Bronchial epithelial cell (primary cell): ENCODE measurements at regions not wholly inside any gene's neighbourhood (a gene's known extent, or its start where the extent isn't known, plus 50 kb on each side); places are given as distances from the start of the nearest gene placed in this dataset.
A peak's percentile ranks its signal among the peaks of the same experiment; 100 is the strongest.

ENCODE experiments used
- DNase-seq: peaks from one replicate; pipeline ENCODE4 v3.0.0-alpha.2; 2010; ENCODE audit warnings: low read depth
- FAIRE-seq: peaks from 2 replicates; lab custom pipeline; 2011; peaks lifted over from hg19 to GRCh38; lab: Jason Lieb, UNC
- H3K27me3 ChIP-seq: 2 replicates; pipeline ENCODE4 v1.5.1; 2011; ENCODE audit warnings: low read length; ENCODE audit not compliant: control insufficient read depth, insufficient read depth
- H3K36me3 ChIP-seq: 2 replicates; pipeline ENCODE4 v1.5.1; 2011; ENCODE audit warnings: low read length; ENCODE audit not compliant: control insufficient read depth, insufficient read depth
- H3K4me3 ChIP-seq: 2 replicates; pipeline ENCODE4 v1.5.1; 2011; ENCODE audit warnings: mild to moderate bottlenecking, low read depth, low read length, control low read depth
- TF ChIP-seq, protein P1 (sequence below): IDR thresholded peaks from 2 replicates; pipeline ENCODE4 v1.5.1; 2011; ENCODE audit warnings: mild to moderate bottlenecking, moderate library complexity, low read length, control low read depth, inconsistent platforms; ENCODE audit not compliant: insufficient read depth, severe bottlenecking

- H3K4me3 ChIP-seq, result no peak overlapping the region
- FAIRE-seq (no peak), DNase-seq (no peak)
- H3K36me3 ChIP-seq, result no peaks in the 10 kb centered on the region
- TF ChIP-seq, protein P1, sequence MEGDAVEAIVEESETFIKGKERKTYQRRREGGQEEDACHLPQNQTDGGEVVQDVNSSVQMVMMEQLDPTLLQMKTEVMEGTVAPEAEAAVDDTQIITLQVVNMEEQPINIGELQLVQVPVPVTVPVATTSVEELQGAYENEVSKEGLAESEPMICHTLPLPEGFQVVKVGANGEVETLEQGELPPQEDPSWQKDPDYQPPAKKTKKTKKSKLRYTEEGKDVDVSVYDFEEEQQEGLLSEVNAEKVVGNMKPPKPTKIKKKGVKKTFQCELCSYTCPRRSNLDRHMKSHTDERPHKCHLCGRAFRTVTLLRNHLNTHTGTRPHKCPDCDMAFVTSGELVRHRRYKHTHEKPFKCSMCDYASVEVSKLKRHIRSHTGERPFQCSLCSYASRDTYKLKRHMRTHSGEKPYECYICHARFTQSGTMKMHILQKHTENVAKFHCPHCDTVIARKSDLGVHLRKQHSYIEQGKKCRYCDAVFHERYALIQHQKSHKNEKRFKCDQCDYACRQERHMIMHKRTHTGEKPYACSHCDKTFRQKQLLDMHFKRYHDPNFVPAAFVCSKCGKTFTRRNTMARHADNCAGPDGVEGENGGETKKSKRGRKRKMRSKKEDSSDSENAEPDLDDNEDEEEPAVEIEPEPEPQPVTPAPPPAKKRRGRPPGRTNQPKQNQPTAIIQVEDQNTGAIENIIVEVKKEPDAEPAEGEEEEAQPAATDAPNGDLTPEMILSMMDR, result no peak
- no peaks in the 10 kb centered on the region for H3K27me3 ChIP-seq
These were observed 99.0 kb upstream of the ALX4 start for GRCh38 chr11:44408711-44409470.

DNA sequence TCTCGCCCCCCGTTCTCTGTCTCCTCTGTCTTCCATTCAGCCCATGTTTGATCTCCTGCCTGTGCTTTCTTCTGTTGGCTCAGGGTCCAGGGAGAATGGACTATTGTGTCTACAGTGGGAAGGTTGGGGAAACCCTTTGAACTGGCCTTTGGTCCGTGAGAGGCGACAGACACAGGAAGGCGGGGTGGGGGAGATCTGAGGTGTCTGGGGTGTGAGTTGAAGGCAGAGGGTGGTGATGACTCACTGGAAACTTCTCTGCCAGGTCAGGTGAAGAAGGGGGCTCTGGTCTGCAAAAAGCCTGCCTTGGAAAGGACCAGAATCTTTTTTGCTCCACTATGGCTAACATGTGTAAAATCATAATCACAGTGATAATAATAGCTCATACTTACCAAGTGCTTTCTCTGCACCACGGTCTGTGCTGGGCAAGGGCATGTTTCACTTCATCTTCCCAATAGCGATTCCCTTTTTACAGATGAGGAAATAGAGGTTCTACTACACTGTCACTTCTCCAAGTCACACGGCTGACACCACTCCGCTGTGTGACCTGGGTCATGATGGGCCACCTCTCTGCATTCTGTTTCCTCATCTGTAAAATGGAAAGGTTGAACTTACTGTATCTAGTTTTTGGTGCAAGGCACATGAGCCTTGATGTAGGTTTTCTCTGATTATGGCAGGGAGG, 99.8 kb upstream of the ALX4 start:
- Histone ChIP-seq H3K36me3 (no peaks in the 10 kb centered on the region), H3K4me3 (no peak overlapping the region), H3K27me3 (no peaks in the 10 kb centered on the region)
- DNase-seq (no peak), FAIRE-seq (peak; percentile 72)
- TF ChIP-seq, protein P1, result no peak

DNA sequence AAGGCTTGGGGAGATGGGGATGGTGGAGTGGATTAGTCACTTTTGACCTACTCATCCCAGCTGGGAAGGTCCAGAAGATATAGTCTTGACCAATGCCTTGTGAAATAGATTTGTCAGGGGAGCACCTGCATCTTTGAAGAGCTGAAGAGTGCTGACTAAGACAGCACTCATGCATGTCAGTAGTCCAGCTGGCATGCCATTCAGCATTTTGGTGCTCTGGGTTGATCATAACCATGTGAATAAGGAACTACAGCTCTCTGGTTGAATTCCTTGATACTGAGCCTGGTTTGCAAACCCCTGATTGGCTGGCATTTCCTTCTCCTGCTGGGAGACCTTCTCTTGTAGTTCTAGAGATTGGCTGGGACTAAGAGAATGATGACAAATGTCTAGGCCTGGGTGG, 106.8 kb upstream of the ALX4 start:
- H3K4me3 ChIP-seq, result no peak overlapping the region
- no peaks in the 10 kb centered on the region for H3K27me3 ChIP-seq
- FAIRE-seq (no peak), DNase-seq (peak; percentile 21)
- H3K36me3 ChIP-seq, result no peaks in the 10 kb centered on the region
- TF ChIP-seq, protein P1, result no peak

GRCh38 chr11:44417731-44418455, 108.0 kb upstream of the ALX4 start:
- TF ChIP-seq, protein P1, result no peak
- no peaks in the 10 kb centered on the region for H3K27me3 ChIP-seq
- DNase-seq (peak; percentile 23), FAIRE-seq (no peak)
- H3K36me3 ChIP-seq, result no peaks in the 10 kb centered on the region
- H3K4me3 ChIP-seq, result no peak overlapping the region

- Histone ChIP-seq H3K36me3 (no peaks in the 10 kb centered on the region), H3K4me3 (no peak overlapping the region), H3K27me3 (no peaks in the 10 kb centered on the region)
- no peak for FAIRE-seq
- no peak for DNase-seq
- TF ChIP-seq, protein P1, result no peak
These were observed 108.5 kb upstream of the ALX4 start for GRCh38 chr11:44418456-44418830.
